Suppressor macrophage treated with lipopolysaccharide for 1 hour (primary cell): ENCODE measurements at regions not wholly inside any gene's neighbourhood (a gene's known extent, or its start where the extent isn't known, plus 50 kb on each side); places are given as distances from the start of the nearest gene placed in this dataset.

Experiments used
- DNase-seq, 3 donors: peaks; one replicate each; pipeline ENCODE4 v3.0.0-alpha.2; 2020 to 2022

DNA sequence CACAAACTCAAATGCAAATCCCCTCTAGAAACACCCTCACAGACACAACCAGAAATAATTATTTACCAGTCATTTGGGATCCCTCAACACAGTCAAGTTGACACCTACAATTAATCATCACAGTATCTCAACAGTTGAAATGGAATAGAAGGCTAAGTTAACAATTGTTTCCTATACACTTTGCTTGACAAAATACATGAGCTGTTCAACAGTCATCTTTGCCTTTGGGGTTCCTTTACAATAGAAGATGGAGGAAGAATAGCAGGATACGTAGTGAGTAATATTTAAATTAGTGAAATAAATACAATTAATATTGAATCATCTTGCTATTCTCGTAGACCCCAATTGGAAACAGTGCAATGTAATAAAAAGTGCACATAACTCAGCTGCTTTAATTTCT, 487.3 kb upstream of the ADAMTS5 start:
- DNase-seq: no peak

DNA sequence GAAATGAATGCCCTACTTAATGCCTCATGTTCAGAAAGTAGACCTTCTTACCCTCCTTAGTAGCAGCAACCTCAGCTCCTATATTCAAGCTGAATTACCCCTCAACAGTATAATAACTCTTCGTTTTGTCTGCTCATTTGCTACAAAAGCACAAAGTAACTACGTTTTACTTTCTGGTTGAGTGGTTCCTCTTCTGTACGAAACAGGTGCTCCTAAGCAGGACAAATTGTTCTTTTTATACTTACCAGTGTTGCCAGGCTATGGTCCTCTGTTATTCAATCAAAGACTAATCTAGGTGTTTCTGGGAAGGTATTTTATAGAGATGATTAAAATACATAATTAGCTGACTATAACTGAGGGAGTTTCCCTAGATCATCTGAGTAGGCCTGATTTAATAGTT, 484.2 kb upstream of the ADAMTS5 start:
- DNase-seq: no peak

DNA sequence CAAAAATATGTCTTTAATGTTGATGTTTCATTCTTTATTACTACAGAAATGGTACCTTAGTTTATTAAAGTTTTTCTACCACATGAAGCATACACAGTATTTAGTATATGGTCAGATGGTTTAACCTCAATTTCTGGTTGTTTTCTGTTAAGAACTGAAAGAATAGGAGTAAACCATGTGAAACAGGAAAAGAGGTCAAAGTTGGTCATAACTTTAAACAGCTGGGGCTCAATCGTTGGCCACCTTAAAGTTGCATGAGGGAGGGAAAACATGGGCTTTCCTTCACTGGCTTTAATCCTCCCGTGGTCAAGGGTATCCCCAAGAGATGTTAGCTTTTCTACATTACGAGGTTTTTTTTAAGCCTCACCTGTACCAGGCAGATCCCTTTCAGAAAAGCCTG, 483.3 kb upstream of the ADAMTS5 start:
- DNase-seq: no peak

DNA sequence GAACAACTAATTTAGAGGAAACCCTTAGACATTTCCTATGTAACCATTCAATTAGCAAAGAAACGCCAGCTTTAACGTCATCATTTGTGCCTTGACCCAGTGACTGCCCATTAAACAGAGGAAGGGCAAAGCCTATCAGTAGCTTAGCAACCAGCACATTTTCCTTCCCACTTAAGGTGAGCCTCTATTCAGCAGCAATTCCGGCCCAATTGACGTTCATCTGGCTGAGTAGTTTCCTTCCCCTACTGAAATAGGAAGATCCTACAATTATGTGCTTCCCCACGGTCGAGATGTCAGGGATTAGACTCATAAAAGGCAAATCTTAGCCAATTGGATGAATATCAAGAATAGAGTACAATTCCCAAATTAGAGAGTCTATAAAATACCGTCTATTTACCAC, 482.1 kb upstream of the ADAMTS5 start:
- DNase-seq: no peak

DNA sequence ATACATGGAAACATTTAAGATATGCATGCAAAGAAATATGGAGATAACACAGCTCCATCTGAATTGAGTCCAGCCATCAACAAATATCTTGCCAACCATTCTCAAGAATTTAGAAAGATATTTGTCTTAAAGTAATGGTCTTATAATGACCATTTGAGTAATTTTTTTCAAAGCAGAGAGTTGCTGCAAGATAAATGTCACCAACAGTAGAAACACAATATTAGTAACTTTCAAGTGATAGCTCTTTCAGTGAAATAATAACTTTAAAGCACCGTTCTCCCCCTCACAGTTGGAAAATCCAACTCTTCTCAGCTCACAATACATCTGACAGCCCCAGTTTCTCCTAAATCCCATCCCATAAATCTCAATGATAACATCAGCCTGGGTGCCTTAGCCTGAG, 481.0 kb upstream of the ADAMTS5 start:
- DNase-seq: no peak

DNA sequence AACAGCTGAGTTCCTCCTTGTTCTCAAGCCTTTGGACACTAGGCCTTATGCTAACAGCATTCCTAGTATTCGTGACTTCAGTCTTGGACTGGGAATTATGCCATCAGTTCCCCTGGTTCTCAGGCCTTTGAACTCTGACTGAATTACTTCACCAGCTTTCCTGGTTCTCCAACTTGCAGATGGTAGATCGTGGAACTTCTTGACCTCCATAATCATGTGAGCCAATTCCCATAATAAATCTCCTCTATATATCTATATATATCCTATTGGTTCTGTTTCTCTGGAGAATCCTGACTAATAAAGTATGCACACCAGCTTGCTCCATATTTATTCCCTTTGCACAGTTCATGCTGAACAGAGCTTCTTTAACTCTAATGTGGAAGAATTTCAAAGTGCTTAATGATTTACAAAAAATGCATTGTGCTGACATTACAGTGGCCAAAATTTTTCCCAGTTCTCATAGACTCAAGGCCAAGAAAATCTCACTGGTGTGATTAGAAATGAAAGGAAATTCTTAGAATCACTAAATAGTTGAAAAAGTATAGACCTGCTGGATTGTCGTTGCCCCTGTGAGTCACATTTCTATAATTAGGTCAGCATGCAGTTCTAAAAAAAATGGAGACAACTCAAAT, 462.9 kb upstream of the ADAMTS5 start:
- no peak for DNase-seq

DNA sequence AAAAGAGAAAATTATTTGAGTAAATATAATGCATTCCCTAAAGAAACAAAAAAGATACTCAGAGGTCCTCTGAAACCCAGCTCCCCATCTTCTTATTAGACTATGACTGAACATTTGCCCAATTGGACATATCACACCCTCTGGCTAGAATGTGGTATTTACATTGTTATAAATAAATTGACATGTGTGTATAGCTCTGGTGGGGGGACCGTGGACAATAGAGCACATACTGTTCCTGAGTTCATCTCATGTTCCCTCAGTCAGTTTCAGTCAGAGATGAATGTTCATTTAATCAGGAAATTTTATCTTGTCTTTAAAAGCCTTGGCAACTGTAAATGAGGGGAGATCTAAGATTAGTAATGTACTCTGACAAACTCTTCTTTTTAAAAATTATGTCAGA, 459.3 kb upstream of the ADAMTS5 start:
- no peak for DNase-seq

DNA sequence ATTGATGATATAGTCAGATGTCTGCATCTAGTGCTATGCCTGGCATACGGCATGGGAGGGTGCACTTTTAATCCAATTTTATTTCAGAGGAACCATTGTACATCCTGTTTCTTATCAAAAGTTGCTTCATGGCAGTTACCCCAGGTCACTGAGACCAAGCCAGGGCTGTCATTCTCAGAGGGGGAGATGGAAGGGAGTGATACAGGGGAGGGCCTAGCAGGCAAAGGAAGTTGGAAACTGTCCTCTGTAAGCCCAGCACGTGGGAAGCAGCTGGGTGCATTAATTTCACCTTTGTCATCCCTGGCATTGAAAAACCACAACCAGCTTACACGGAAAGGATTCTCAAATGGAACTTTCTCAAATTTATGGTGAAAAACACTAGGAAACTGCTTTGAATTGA, 458.7 kb upstream of the ADAMTS5 start:
- no peak for DNase-seq

DNA sequence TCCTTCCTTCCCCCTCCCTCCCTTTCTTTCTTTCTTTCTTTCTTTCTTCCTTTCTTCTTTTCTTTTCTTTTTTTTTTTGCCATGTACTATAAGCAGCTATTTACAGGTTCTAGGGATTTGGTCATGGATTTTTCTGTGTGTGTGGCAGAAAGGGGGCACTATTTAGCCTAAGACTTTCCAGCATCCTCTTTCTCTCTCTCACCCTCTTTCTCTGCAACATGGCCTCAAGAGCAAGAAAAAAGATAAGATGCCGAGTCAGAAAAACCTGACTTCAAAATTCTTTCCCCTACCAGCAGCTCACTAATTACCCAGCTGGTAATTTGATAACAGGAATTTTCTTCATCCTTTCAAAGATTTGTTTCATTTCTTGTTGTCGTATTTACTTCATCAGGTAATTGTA, 458.3 kb upstream of the ADAMTS5 start:
- no peak for DNase-seq

DNA sequence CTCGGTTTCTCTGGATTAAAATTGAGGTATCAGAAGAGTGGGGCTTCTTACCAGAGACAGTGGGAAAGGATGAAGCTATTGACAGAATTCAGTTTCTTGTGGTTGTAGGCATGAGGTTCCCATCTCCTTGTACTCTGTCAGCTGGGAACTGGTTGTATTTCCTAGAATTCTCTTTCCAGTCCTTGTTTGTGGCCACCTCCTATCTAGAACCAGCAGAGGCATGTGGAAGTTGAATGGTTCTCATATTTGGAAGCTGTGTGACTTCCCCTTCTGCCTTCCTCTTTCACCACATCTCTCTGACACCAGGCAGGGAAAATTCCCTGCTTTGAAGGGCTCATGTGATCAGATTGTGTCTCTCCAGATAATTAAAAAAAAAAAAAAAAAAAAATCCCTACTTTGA, 457.7 kb upstream of the ADAMTS5 start:
- DNase-seq: peak; percentile 4 to 22 (median 15)

DNA sequence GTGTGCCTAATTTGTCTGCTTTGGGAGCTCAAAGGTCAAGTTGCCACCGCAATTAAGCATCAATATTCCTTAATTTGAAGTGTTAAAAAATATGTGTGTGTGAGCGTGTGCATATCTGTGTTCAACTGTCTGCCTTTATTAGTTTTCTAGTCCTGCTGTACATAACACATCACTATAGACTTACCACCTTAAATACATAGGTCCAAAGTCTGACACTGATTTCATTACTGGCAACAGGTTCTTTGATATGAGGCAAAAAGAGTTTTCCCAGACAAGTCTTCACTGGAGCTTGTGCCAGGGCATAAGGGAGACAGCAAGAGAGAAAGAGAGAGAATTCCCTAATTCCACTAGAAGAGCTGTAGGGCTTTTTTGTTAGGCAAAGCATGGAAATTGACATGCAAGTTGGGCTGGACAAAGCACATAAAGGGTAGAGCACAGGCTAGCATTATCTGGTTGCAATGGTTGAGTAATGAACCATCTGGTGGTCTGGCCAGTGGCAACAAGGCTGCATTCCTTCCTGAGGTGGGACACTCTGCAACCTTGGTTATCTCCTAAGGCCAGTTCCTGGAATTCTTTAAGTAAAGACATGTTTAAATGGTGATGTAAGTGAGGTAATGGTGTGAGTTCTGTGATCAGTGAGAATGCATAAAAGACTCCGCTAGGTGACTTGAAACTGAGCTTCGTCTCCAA, 457.2 kb upstream of the ADAMTS5 start:
- DNase-seq: no peak

DNA sequence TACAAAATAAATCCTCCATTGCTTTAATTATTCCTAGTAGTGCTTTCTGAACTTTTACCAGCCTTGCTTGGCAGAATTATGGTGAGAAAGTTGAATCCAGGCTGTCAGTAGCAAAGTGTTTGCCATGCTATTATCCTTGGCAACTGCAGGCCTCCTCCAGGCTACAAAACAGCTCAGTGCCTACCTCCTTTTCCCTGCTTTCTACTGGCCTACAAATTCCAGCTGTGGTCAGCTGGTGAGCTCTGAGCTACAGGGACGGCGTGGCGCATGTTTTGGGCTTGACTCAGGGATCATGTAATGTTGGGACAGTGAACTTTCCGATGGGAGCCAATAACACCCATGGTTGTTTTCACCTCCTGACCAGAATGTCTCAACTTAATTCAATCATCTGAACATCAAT, 456.1 kb upstream of the ADAMTS5 start:
- no peak for DNase-seq

DNA sequence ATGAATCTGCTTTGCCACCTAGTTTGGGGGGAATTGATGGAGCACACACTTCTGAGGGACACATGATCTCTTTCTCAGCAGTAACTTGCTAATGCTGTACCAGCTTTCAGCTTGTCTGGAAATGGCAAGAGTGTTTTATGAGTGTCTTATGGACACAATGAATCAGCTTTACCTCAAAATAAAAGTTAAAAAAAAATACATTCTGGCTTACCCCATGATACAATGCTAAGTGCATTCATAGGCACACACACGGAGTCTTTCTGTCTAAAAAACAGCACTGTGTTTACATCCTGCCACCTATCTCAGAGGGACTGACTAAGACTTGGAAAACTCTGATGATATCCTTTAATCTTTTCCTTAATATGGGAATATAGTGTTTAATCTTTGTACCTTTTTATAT, 455.5 kb upstream of the ADAMTS5 start:
- DNase-seq: no peak

DNA sequence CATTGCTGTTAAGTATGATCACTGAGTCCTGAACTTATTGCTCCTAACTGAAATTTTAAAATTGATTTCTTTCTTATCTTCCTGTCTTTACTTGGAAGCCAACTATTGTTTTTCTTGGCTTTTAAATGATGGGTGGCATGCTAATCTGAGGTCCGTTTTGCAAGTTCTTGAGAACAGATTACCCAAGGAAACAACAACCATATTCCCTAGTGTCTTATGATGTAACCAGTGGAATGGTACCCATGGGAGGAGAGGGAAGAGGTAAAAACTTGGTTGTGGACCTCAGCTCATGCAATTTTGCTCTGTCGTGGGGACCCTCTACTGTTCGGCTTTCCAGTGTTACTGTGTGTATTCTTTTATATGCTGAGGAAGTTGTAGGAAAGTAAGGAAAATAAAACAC, 454.8 kb upstream of the ADAMTS5 start:
- no peak for DNase-seq

DNA sequence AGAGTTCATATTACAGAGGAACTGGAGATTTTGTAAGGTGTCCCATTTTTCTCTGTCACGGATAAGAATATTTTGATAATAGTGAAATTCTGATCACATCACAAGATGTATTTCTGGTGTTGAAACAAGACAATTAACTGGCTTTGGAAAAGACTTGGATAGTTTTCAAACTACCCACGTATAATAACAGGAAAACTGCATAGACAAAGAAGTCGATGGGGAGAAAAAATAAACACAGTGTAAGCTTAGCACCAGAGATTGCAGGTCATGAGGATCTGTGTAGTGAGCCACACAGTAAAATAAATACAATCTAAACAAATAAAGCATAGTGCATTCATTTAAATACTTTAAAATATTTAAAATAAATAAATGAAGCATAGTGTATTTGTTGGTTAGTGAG, 452.3 kb upstream of the ADAMTS5 start:
- DNase-seq: no peak

DNA sequence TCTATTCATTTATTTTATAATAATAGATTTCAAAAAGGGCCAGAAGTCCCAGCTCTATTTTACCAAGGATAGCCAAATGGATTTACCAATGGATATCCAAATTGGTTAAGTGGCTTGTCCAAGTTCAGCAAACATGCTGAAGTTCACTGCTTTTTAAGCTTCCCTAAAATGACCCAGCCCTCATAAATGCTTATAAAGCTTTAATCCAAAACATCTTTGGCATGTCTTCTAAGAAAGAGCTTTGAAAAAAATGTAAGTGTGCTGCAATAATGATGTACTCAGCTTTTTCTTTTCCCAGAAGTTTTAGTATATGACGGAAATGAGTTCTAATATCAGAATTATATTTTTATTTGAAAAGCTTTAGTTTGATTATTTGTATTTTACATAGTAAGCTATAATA, 451.5 kb upstream of the ADAMTS5 start:
- DNase-seq: no peak

DNA sequence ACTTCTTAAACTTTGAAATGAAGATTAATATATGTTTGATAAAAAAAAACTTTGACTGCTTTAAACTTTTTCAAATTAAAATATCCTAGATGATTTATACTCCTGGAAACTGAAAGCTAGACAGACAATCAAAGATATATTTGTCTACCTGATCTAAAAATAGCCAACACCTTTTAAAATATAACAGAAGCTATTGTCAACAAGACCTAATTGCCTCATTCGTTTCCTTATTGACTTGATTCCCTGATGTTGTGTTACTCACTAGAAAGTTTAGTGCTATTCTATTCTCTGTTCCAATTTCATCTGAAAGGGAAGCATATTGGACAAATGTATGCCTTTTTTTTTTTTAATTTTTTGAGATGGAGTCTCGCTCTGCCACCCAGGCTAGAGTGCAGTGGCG, 445.6 kb upstream of the ADAMTS5 start:
- DNase-seq: no peak

DNA sequence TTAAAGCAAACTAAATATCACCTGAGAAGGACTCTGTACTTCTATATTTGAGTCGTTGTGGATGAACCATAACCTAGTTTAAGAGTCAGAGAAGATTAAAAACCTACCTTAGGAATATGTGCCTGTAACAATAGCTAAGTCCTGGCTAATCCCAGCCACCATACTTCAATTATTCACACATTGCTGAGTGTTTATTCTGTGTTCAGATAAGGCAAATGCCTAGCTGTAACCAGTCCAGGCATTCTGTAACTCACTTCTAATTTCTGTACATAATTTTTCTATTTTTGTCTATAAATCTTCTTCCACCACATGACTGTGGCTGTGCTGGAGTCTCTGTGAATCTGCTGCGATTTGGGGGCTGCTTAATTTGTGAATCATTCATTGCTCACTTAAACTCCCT, 441.9 kb upstream of the ADAMTS5 start:
- DNase-seq: no peak

DNA sequence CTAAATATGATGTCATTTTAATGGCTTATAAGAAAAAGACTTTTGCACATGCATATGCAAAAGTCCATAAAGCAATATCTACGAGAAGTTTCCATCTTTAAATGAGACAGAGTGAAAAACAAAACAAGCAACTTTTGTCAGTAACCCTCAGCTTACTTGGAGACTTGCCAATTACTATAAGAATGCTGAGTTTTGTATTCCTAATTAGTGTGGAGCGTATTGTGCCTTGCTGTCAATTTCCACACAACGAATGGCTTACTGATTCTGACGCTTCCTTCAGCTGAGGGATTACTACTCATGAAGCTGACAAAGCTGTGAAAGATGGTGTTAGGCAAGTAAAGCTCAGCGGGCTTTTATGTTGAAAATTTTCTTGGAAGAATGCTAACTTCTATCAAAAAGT, 440.4 kb upstream of the ADAMTS5 start:
- no peak for DNase-seq

DNA sequence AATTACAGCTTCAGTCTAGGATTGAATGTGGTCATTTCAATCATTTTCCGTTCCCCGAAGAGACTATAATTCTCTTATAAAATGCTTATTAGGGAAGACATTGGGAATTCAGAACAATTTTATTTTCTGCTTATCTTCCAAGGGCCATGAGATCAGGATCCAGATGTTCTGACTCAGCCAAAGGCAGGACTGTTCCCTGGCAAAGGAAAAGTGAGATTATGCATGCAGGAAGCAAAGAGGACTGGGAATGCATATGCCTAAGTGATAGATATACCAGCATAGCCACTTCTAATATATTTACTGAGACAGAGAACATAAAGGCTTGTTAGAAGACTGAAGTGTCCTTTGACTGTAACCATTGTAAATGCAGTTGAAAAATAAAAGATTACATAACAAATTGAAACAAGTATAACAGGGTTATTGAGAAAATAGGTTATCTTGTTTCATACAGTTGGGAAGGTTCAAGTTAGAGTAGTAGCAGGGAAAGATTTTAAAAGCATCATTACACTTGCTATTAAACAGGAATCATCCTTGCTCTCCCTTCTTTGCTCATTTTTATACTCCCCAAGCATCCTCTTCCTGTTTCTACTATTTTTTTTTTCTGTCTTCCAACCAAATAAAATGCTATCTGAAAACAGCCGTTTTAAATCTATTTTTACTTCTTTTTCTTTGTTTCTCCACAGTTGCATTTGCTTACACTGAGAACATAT, 439.6 kb upstream of the ADAMTS5 start:
- no peak for DNase-seq

DNA sequence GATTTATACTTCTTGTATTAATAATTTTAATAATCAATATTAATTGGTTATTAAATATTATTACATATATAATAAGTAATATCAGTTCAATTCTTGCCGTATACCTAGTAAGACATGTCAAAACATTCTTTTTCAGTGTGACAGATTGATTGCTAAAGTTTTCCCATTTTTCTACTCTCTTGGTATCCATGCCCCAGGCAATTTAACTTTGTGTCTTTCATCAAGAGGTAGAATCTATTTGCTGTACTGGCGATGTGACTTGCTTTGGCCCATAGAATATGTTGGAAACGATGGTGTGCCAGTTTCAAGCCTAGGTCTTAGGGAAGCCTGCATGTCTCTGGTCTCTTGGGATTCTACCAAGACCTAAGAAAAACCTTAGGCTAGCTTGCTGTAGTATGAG, 436.1 kb upstream of the ADAMTS5 start:
- no peak for DNase-seq

DNA sequence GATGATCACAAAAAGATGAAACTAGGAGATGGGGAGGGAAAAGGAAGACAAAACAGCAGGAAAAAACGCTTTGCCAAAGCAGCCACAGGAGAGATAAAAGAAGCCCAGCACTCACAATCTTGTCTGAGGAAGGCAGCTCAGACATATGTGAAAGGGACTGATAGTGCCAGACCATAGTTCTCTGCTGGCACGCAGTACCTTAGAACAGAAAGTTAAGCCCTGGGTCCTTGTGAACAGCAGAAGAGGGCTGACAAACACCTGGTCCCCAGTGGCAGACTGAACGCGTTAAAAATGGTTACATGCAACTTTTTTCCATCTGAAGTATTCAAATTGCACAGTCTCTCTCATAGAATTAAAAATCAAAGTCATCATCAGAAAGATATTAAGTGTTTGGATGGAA, 433.2 kb upstream of the ADAMTS5 start:
- no peak for DNase-seq

DNA sequence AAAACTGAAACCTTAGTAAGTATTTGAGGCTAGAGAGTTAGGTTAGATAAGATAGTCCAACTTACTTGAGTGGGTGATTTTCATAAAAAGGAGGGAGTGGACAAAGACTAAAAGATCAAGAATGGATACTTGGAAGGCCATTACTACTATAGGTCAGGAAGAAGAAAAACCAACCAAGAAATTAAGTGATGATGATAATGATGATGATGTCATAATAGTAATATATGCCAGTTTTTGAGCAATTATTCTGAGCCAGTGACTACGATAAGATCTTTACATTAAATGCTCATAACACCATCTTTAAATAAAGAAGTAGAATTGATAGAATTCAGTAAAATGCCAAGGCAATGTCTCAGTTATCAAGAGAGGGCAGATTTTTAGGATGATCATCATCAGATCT, 430.7 kb upstream of the ADAMTS5 start:
- no peak for DNase-seq

DNA sequence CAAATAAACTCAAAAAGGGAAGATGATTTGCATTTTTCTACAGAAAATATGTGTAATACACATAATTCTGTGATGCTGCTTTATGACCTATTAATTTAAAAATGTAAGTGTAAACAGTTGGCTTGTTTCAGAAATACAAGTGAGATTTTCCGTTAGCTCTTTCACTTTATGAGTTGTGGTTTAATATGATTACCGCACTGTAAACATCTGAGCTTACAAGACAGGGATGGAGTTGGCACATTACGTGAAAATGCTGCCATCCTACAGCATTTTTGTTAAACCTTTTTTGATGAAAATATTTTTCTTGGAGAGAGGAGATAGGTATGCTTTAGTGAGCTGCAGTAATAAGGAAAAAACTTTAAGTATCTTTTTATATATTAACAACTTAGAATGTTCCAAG, 426.8 kb upstream of the ADAMTS5 start:
- no peak for DNase-seq

DNA sequence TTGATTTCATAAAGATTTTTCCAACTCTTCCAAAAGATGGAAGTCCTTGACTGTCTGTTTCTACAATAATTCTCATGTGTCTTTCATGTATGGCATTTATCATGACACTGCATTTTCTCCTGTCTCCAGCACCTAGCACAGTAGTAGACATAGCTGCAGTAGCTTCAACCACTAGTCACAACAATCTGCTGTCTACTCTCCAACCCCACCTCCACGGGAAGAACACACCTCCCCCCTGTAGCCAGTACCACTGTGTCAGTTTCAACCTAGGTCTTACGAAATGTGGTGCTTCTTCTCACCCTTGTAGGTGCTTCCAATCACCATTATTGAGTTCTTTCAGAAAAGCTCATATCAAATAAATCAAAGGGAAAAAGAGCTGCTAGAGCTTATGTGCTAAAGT, 425.1 kb upstream of the ADAMTS5 start:
- no peak for DNase-seq
